Right lobe of liver (tissue), 6 donors: ENCODE measurements at regions not wholly inside any gene's neighbourhood (a gene's known extent, or its start where the extent isn't known, plus 50 kb on each side); places are given as distances from the start of the nearest gene placed in this dataset.

Experiments
- ATAC-seq, 4 donors: fragments of 200-7000 bp; cut with Tn5 transposase; one replicate each; pipeline ENCODE4 v1.9.1; 2020; ENCODE audit warnings: mild to moderate bottlenecking in 4 of 4, moderate library complexity in 4 of 4
- DNase-seq, 3 donors: peaks; one replicate each; pipeline ENCODE4 v3.0.0-alpha.2; 2020
- H3K27ac ChIP-seq, 3 donors: fragments of 200-600 bp; one replicate each; pipeline ENCODE4 v1.8.0; 2022
- H3K27me3 ChIP-seq, 2 donors: fragments of 200-600 bp; one replicate each; pipeline ENCODE4 v1.8.0; 2022
- H3K36me3 ChIP-seq, 4 donors: fragments of 200-600 bp; sonication (generic) in 1 of 4; one replicate each; pipeline versions ENCODE4 v1.5.1 to v1.8.0; 2017 to 2022; ENCODE audit warnings: control low read depth in 1 of 4
- H3K4me1 ChIP-seq, 4 donors: fragments of 200-600 bp; sonication (generic) in 1 of 4; one replicate each; pipeline versions ENCODE4 v1.5.1 to v1.8.0; 2017 to 2022; ENCODE audit warnings: control low read depth in 1 of 4
- H3K4me3 ChIP-seq, 3 donors: fragments of 200-600 bp; one replicate each; pipeline ENCODE4 v1.8.0; 2022
- H3K9me3 ChIP-seq, 4 donors: fragments of 200-600 bp; sonication (generic) in 1 of 4; one replicate each; pipeline versions ENCODE4 v1.5.1 to v1.8.0; 2017 to 2022; ENCODE audit warnings: control low read depth in 1 of 4
- CTCF ChIP-seq, 4 donors: fragments of 200-600 bp in 3 of 4; fragments of 450-650 bp in 1 of 4; IDR thresholded peaks; one replicate each; pipeline versions ENCODE4 v1.5.1 to v1.8.0; 2016 to 2022; ENCODE audit warnings: antibody characterized with exemption in 4 of 4, mild to moderate bottlenecking in 2 of 4
- POLR2A ChIP-seq: fragments of 450-650 bp; IDR thresholded peaks from one replicate; pipeline ENCODE4 v1.6.1; 2017; ENCODE audit warnings: antibody characterized with exemption, mild to moderate bottlenecking
- WGBS: methylation state at CpG from one replicate; pipeline ENCODE4 v1.1.6; 2018; ENCODE audit warnings: low coverage, low lambda C conversion rate; ENCODE audit not compliant: insufficient coverage; ENCODE audit errors: missing lambda C conversion rate; 5-methylcytosine and 5-hydroxymethylcytosine counted together
- intact Hi-C, 2 donors: fragments of 100-400 bp; cut with DNase I; formaldehyde crosslinking; loops; one replicate each; pipeline versions ENCODE4 v1.11.2 to v1.14.1; 2022
- donor health status: DM: no; HTN: yes; CAD: no.
- donor health status: DM: no; HTN: no; CAD: no.
- donor health status: DM: no; HTN: no; CAD: no.
- donor health status: DM: no; HTN: yes; CAD: no.
- donor health status: DM: no; HTN: yes; CAD: no.

GRCh38 chr2:21423854-21424253 is 300.1 kb downstream of the TDRD15 start:
- Histone ChIP-seq H3K27ac (peak overlapping the region in 2 of 3 donors; percentile 58 to 84), H3K4me1 (peaks cover 0 to 28% (median 0%) of the 10 kb centered on the region in 4 donors), H3K36me3 (no peaks in the 10 kb centered on the region), H3K27me3 (no peaks in the 10 kb centered on the region), H3K9me3 (no peaks in the 10 kb centered on the region), H3K4me3 (no peak overlapping the region)
- intact Hi-C loops = no loop called here
- DNase-seq (no peak), ATAC-seq (peak in 1 of 4 donors; percentile 37)
- WGBS = 67% methylated on average over 5 of the region's 5 CpGs
- TF ChIP-seq CTCF (IDR thresholded peaks at IDR 0.05) (no peak), POLR2A (no peak)

DNA sequence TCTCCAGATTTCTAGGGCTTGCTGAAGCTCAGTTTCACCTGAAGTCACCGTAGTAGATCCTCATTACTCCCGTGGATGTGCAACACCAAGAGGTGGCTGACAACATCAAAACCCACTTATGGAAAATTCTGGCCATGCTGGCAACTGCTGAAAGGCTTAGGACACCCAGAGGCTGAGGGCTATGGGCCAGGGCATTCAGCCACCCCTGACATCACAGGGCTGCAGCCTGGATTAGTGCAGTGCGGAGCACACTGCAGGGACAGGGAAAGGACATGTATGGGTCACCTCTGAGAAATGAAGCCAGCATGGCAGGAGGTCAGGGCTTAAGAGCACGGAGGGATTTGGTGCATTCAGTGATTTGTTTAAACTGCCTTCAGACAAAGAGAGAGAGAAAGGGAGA is 300.6 kb downstream of the TDRD15 start:
- ATAC-seq = peak; percentile 55 to 76 (median 68)

GRCh38 chr2:21427606-21428005 is 303.8 kb downstream of the TDRD15 start:
- Histone ChIP-seq H3K4me1 (peaks cover 0 to 15% (median 0%) of the 10 kb centered on the region in 4 donors), H3K27me3 (no peaks in the 10 kb centered on the region), H3K27ac (no peak overlapping the region), H3K9me3 (no peaks in the 10 kb centered on the region), H3K36me3 (no peaks in the 10 kb centered on the region), H3K4me3 (no peak overlapping the region)
- DNase-seq (no peak), ATAC-seq (no peak)
- no peak for TF ChIP-seq CTCF (IDR thresholded peaks at IDR 0.05)
- TF ChIP-seq POLR2A = no peak
- WGBS = 46% methylated on average over 2 of the region's 2 CpGs
- intact Hi-C loops = no loop called here

More for the DNA sequence above, 300.6 kb downstream of the TDRD15 start:
- peaks cover 0 to 28% (median 0%) of the 10 kb centered on the region in 4 donors for H3K4me1 ChIP-seq
- no peaks in the 10 kb centered on the region for H3K27me3 ChIP-seq
- peak; percentile 50 to 90 (median 71) for DNase-seq
- WGBS = 56% methylated on average over 3 of the region's 4 CpGs
- no peaks in the 10 kb centered on the region for H3K36me3 ChIP-seq
- H3K9me3 ChIP-seq = no peaks in the 10 kb centered on the region
- no peak for TF ChIP-seq POLR2A
- no peak for TF ChIP-seq CTCF (IDR thresholded peaks at IDR 0.05)
- peak overlapping the region in 2 of 3 donors; percentile 58 to 84 for H3K27ac ChIP-seq
- no peak overlapping the region for H3K4me3 ChIP-seq
- intact Hi-C loops = no loop called here

DNA sequence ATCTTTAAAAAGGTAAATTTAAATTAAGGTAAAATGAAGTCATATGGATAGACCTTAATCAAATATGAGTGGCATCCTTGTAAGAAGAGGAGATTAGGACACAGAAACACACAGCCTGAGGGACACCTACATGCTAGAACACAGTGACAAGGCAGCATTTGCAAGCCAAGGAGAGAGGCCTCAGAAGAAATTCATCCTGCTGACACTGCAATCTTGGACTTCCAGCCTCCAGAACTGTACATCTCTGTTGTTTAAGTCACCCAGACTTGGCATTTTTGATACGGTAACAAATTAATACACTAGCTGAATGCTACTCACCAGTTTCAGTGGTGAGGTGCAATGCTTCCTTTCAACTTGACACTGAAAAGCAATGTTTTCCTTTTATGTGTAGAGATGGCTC is 305.0 kb downstream of the TDRD15 start:
- no peaks in the 10 kb centered on the region for H3K27me3 ChIP-seq
- ATAC-seq = no peak

More for the DNA sequence above, 305.0 kb downstream of the TDRD15 start:
- H3K36me3 ChIP-seq = no peaks in the 10 kb centered on the region
- DNase-seq = no peak
- peaks cover 0 to 6% (median 0%) of the 10 kb centered on the region in 4 donors for H3K4me1 ChIP-seq
- intact Hi-C loops = no loop called here
- no CpG with 5 or more reads among the region's 1 CpG for WGBS
- H3K9me3 ChIP-seq = no peaks in the 10 kb centered on the region
- no peak overlapping the region for H3K27ac ChIP-seq
- H3K4me3 ChIP-seq = no peak overlapping the region
- TF ChIP-seq CTCF (IDR thresholded peaks at IDR 0.05) (no peak), POLR2A (no peak)
